Thoracic aorta (tissue), 2 donors: ENCODE measurements at regions not wholly inside any gene's neighbourhood (a gene's known extent, or its start where the extent isn't known, plus 50 kb on each side); places are given as distances from the start of the nearest gene placed in this dataset.

Source experiments
- ATAC-seq: fragments of 150-250 bp; one replicate; pipeline ENCODE4 v1.8.0; 2017; ENCODE audit warnings: low read depth; ENCODE audit not compliant: insufficient number of reproducible peaks, low FRiP score
- DNase-seq: peaks from one replicate; pipeline ENCODE4 v3.0.0-alpha.2; 2020; ENCODE audit warnings: low spot score
- H3K27ac ChIP-seq, 2 donors: fragments of 200-600 bp; sonication (generic); 1 replicate in 1 of 2; 2 replicates in 1 of 2; pipeline ENCODE4 v1.5.1; 2016; ENCODE audit warnings: mild to moderate bottlenecking in 2 of 2, moderate library complexity in 2 of 2
- H3K27me3 ChIP-seq: fragments of 200-600 bp; sonication (generic); replicated peaks from 2 replicates; pipeline ENCODE4 v1.6.0; 2016; ENCODE audit warnings: mild to moderate bottlenecking; ENCODE audit not compliant: insufficient read depth
- H3K36me3 ChIP-seq: fragments of 200-600 bp; sonication (generic); one replicate; pipeline ENCODE4 v1.5.1; 2016
- H3K4me1 ChIP-seq, 2 donors: fragments of 200-600 bp; sonication (generic); 1 replicate in 1 of 2; 2 replicates in 1 of 2; pipeline versions ENCODE4 v1.5.1 to v1.6.0; 2016; ENCODE audit warnings: low read depth in 2 of 2, mild to moderate bottlenecking in 1 of 2; ENCODE audit not compliant: control insufficient read depth in 1 of 2
- H3K4me3 ChIP-seq: fragments of 200-600 bp; sonication (generic); 2 replicates; pipeline ENCODE4 v1.5.1; 2016; ENCODE audit warnings: mild to moderate bottlenecking
- H3K9me3 ChIP-seq: fragments of 200-600 bp; sonication (generic); 2 replicates; pipeline ENCODE4 v1.5.1; 2016
- CTCF ChIP-seq: fragments of 200-600 bp; sonication (generic); IDR thresholded peaks from one replicate; pipeline ENCODE4 v1.5.1; 2019; ENCODE audit warnings: antibody characterized with exemption

DNA sequence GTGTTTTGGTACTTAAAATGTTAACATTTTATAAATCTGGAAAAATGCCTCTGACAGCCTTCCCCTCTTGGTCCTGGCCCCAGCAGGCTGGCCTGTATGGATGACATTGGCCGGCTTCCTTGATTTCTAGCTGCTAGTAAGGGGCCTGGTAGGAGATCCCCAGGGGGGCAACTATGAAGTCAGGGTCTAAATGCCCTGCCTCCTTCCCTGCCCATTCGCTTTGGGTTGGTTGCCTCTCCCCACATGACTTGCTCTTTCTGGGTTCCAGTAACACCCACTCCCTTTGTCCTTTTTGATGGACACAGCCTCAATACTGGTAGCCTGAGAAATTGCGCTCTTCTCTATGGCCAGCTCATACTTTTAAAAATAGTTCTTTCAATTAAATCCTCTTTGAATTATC, 78.0 kb upstream of the MAD2L1 start:
- Histone ChIP-seq H3K9me3 (no peaks in the 10 kb centered on the region), H3K36me3 (no peaks in the 10 kb centered on the region), H3K27me3 (no peaks in the 10 kb centered on the region), H3K4me1 (no peaks in the 10 kb centered on the region), H3K27ac (no peak overlapping the region), H3K4me3 (no peak overlapping the region)
- TF ChIP-seq CTCF, result no peak
- DNase-seq (no peak), ATAC-seq (no peak)

- DNase-seq (no peak), ATAC-seq (no peak)
- Histone ChIP-seq H3K27me3 (no peaks in the 10 kb centered on the region), H3K36me3 (no peaks in the 10 kb centered on the region), H3K4me1 (no peaks in the 10 kb centered on the region), H3K9me3 (no peaks in the 10 kb centered on the region), H3K4me3 (no peak overlapping the region), H3K27ac (no peak overlapping the region)
- no peak for TF ChIP-seq CTCF
Measured at GRCh38 chr4:120144041-120144440, 77.4 kb upstream of the MAD2L1 start.

DNA sequence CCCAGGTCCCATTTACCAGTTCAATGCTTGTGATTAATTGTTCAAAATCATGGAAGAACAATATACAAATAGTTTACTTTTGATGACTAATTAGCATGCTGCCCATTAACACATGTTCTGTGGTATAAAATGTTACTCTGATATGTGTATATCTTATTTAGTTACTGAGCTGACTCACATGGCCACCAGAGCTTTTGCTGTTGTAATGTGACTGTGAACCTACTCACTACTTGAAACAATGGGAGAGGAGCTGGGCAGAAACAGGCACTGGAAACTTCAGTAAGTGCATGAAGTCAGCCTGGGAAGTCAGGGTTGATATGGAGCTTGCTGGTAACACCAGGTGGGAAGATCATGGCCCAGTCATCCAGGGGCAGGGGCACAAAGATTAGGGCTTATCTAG, 72.7 kb upstream of the MAD2L1 start:
- no peak overlapping the region for H3K27ac ChIP-seq
- no peaks in the 10 kb centered on the region for H3K4me1 ChIP-seq
- no peak for TF ChIP-seq CTCF
- ATAC-seq (no peak), DNase-seq (no peak)
- H3K36me3 ChIP-seq, result no peaks in the 10 kb centered on the region
- no peaks in the 10 kb centered on the region for H3K27me3 ChIP-seq
- H3K4me3 ChIP-seq, result no peak overlapping the region
- no peaks in the 10 kb centered on the region for H3K9me3 ChIP-seq

DNA sequence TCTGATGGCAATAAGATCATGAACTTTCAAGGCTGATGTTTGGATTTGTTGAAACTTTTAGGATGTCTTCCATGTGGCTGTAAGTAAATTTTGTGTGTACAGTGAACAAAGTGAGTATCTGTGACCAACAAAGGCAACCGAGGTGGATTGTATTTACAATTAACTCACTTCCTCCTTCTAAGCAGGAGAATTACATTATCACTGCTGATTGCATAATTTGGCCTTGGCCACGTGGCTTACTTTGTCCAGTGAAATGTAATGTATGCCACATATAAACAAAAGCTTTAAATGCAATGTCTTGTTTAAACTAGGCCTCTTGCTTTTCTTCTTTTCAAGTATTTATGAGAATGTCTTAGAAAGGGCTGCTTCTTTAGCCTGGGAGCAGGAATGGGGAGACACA, 66.3 kb upstream of the MAD2L1 start:
- DNase-seq (no peak), ATAC-seq (no peak)
- Histone ChIP-seq H3K27me3 (no peaks in the 10 kb centered on the region), H3K9me3 (no peaks in the 10 kb centered on the region), H3K36me3 (no peaks in the 10 kb centered on the region), H3K27ac (no peak overlapping the region), H3K4me1 (no peaks in the 10 kb centered on the region), H3K4me3 (no peak overlapping the region)
- TF ChIP-seq CTCF, result no peak

- DNase-seq (no peak), ATAC-seq (no peak)
- no peak for TF ChIP-seq CTCF
- Histone ChIP-seq H3K36me3 (no peaks in the 10 kb centered on the region), H3K27me3 (no peaks in the 10 kb centered on the region), H3K4me1 (no peaks in the 10 kb centered on the region), H3K9me3 (no peaks in the 10 kb centered on the region), H3K27ac (no peak overlapping the region), H3K4me3 (no peak overlapping the region)
Measured at GRCh38 chr4:120130786-120131185, 64.1 kb upstream of the MAD2L1 start.
